C4-2B (cell line): ENCODE measurements at regions not wholly inside any gene's neighbourhood (a gene's known extent, or its start where the extent isn't known, plus 50 kb on each side); places are given as distances from the start of the nearest gene placed in this dataset.

Source experiments
- CTCF ChIP-seq: fragments of 450-650 bp; conservative IDR thresholded peaks from 2 replicates; pipeline ENCODE4 v1.5.1; 2017; ENCODE audit warnings: mild to moderate bottlenecking
- ZFX ChIP-seq: fragments of 450-650 bp; IDR thresholded peaks from 2 replicates; pipeline ENCODE4 v1.6.1; 2017

GRCh38 chrX:128664211-128664610, 612.0 kb upstream of the ACTRT1 start:
- TF ChIP-seq CTCF (no peak), ZFX (no peak)
